HG03060 (cell line): ENCODE measurements at regions not wholly inside any gene's neighbourhood (a gene's known extent, or its start where the extent isn't known, plus 50 kb on each side); places are given as distances from the start of the nearest gene placed in this dataset.
"Not testable (repeated sequence)": the region's sequence is repeated elsewhere in the genome, so short reads cannot be mapped to it uniquely, and the experiment has no call there.

Source experiments
- ATAC-seq: cut with Tn5 transposase; IDR thresholded peaks from one replicate; pipeline ENCODE4 v1.9.1; 2021; ENCODE audit warnings: low read depth, moderate number of reproducible peaks; ENCODE audit not compliant: unreplicated experiment

DNA sequence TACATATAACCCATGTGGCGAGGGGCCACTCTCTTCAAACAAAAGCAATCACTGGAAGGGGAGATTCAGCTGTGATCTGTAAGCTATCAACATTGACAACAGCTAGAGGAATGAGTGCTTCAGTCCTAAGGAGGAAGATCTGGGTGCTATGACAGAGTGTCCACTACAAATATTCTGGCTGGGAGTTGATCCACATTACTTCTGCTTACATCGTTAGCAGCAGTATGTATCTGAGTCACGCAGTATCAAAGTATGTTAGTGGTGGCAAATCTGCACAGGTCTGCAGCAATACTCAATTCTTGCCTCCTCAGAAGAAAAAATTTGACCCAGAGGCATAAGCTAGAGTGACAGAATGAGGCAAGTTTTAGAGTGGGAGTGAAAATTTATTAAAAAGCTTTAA is 267.0 kb downstream of the PTH2R start:
- ATAC-seq = no peak

DNA sequence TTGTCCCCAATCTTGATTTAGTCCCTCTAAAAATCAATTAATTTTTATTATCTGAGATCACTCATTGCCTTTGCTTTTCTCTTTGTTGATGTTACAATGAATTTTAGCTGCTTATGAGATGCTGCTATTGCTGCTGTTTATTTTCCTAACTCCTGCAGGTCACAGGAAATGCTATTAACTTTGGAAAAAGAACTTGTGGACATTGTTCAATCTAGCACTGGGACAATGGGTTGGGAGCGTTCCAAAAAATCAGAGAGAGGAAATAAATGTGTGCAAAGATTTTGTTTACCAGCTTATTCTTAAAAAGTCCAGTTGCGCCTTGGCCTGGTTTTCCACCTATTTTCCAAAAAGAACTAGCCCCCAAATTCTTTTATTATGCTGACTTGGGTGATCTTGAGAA is 268.3 kb downstream of the PTH2R start:
- ATAC-seq = no peak

- not testable (repeated sequence) for ATAC-seq
Measured at GRCh38 chr2:208685929-208686328, 279.3 kb downstream of the PTH2R start.

- ATAC-seq = no peak
Measured at GRCh38 chr2:208686665-208687064, 280.1 kb downstream of the PTH2R start.

DNA sequence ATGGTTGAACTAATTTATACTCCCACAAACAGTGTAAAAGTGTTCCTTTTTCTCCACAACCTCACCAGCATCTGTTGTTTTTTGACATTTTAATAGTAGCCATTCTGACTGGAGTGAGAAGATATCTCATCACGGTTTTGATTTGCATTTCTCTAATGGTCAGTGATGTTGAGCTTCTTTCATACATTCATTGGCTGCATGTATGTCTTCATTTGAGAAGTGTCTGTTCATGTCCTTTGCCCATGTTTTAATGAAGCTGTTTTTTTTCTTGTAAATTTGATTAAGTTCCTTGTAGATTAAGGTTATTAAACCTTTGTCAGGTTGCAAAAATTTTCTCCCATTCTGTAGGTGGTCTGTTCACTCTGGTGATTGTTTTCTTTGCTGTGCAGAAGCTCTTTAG is 281.1 kb downstream of the PTH2R start:
- ATAC-seq = not testable (repeated sequence)

GRCh38 chr2:208698114-208698513 is 291.5 kb downstream of the PTH2R start:
- ATAC-seq = no peak

DNA sequence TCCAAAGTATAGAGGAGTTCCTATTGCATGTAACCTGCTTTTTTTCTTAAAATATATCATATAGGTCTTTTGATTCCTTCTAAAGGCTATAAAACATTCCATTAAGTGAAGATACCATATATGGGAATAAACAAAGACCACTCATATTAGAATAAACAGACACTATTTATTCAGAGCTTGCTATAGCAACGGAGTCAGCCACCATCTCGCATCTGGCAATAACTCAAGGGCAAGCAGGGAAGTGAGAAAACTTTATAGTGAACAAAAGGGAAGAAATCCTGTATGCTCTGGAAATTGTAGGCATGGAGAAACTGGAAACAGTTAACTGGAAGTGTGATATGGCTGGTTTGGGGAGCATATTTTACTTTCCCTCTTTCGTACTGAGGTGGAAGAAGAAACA is 301.9 kb downstream of the PTH2R start:
- ATAC-seq = no peak

DNA sequence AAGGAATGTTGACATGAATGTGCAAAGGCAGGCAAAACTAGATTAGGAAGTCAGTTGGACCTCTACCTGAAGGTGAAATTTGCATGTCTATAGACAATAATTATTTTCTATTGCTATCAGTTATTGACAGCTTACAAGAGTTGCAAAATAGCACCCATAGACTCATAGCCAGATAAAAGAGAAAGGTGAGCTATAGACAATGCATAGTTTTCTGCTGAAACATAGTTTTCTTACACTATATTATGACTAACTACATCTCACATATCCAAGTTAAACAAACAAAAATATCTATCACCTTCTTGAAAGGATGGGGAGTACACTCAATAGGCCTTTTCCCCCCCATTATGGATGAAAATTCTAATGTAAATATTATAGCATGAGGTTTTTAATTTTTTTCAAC is 305.0 kb downstream of the PTH2R start:
- ATAC-seq = no peak

- no peak for ATAC-seq
Measured at GRCh38 chr2:208713066-208713745, 306.6 kb downstream of the PTH2R start.

- no peak for ATAC-seq
Measured at GRCh38 chr2:208718828-208719227, 312.2 kb downstream of the PTH2R start.

DNA sequence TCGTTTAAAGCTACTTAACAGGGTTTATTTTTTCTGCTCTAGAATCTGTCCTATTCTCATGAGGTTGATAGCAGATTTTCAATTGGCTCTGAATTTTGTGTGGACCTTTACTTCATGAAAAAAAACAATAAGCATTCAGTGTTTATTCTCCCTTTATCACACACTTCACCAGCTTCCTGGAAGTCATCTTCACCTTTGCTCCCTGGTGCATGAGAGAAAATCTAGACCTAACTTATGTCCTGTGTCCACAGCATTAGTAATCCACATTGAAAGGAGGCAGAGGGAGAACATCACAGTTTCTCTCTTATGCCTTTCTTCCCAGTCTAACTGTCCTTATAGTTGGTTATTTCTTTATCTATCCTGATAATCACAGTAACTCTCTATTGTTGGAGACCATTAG is 316.1 kb downstream of the PTH2R start:
- ATAC-seq = no peak

DNA sequence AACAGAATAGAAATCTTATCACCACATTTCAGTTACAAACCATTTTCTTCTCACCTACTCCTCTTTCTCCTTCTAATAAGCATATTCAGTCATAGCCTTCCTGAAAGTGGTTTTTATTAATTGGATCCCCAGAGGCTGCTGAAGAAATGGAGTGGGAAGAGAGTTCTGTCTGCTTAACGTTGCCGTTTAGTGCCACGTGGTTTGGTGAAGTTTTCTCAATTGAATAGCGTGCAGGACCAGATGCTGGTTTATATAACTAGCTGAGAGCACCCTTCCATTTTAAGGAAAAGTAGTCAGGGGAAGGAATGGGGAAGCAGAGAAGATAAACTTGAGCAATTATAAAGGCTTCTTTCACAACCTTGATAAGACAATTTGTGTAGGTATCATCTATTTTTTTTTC is 318.7 kb downstream of the PTH2R start:
- ATAC-seq = no peak

- ATAC-seq = no peak
Measured at GRCh38 chr2:208726242-208726641, 319.6 kb downstream of the PTH2R start.

DNA sequence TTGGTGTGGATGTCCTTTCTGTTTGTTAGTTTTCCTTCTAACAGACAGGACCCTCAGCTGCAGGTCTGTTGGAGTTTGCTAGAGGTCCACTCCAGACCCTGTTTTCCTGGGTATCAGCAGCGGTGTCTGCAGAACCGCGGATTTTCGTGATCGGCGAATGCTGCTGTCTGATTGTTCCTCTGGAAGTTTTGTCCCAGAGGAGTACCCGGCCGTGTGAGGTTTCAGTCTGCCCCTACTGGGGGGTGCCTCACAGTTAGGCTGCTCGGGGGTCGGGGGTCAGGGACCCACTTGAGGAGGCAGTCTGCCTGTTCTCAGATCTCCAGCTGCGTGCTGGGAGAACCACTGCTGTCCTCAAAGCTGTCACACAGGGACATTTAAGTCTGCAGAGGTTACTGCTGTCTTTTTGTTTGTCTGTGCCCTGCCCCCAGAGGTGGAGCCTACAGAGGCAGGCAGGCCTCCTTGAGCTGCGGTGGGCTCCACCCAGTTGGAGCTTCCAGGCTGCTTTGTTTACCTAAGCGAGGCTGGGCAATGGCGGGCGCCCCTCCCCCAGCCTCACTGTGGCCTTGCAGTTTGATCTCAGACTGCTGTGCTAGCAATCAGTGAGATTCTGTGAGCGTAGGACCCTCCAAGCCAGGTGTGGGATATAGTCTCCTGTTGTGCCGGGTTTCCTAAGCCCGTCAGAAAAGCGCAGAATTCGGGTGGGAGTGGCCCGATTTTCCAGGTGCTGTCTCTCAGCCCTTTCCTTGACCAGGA is 345.2 kb downstream of the PTH2R start:
- ATAC-seq = not testable (repeated sequence)

DNA sequence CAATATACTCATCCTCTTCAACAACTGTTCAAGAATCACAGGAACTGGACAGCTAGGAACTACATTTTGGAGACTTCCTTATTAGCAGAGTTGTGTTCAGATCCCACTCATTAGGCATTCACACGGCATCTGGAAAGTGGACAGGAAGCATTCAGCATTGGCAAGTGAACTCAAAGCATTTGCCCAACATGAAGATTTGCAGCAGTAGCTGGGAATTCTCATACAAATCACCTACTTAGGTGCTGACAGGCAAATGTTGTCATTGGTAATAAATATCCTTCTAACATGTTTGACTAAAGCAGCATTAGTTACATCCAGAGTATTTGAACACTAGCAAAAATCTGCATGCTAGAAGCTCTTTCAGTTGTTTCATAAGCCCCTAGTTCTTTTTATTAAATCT is 350.8 kb downstream of the PTH2R start:
- no peak for ATAC-seq

DNA sequence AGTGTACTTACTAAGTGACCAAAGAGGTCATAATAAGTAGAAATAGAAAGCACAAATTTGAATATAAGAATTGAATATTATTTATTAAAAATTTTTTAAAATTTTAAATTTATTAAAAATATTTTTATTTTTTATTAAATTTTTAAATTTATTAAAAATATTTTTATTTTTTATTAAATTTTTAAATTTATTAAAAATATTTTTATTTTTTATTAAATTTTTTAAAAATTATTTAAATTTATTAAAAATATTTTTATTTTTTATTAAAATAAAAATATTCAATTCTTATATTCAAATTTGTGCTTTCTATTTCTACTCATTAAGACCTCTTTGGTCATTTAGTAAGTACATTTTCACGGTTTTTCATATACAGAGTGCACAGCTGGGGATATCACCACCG is 366.5 kb downstream of the PTH2R start:
- not testable (repeated sequence) for ATAC-seq

DNA sequence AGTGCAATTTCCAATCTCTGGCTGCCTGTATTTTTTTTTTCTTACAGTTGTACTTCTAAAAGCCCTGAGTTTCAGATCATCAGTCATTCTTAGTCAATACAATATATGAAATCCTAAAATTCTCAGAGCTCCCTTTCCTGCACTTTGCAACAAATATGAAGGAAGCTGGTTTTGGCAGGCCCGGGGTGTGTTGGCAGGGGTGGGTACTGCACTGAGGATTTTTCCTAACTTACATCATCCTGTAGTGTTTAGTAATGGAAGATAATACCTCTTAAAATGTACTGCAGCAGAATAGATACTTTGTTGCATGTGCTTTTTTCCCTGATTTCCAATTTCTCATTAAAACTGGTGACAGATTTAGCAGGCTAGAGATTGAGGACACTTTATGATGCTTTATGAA is 374.6 kb downstream of the PTH2R start:
- ATAC-seq = no peak

GRCh38 chr2:208782097-208782496 is 375.5 kb downstream of the PTH2R start:
- no peak for ATAC-seq

- ATAC-seq = no peak
Measured at GRCh38 chr2:208783184-208783583, 376.6 kb downstream of the PTH2R start.

DNA sequence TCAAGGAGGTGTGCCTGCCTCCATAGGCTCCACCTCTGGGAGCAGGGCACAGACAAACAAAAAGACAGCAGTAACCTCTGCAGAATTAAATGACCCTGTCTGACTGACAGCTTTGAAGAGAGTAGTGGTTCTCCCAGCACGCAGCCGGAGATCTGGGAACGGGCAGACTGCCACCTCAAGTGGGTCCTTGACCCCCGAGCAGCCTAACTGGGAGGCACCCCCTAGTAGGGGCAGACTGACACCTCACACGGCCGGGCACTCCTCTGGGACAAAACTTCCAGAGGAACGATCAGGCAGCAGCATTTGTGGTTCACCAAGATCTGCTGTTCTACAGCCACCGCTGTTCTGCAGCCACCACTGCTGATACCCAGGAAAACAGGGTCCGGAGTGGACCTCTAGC is 378.2 kb downstream of the PTH2R start:
- ATAC-seq = not testable (repeated sequence)

- ATAC-seq = no peak
Measured at GRCh38 chr2:208791257-208791656, 384.7 kb downstream of the PTH2R start.

DNA sequence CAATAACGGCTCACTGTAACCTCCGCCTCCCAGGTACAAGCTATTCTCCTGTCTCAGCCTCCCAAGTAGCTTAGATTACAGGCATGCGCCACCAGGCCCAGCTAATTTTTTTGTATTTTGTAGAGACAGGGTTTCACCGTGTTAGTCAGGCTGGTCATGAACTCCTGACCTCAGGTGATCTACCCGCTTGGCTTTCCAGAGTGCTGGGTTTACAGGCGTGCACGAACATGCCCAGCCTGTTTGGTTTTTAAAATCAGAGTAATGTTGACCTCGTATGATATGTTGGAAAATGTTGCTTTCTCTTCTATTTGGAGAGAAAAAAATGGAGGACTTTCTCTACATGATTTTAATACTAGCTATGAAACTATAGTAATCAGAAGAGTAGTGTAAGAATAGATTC is 386.2 kb downstream of the PTH2R start:
- ATAC-seq = no peak
